ENCODE measurements at regions not wholly inside any gene's neighbourhood (a gene's known extent, or its start where the extent isn't known, plus 50 kb on each side); places are given as distances from the start of the nearest gene placed in this dataset.

GRCh38 chr1:78274814-78275213 is 216.0 kb upstream of the PTGFR start:
- intact Hi-C loops (cut with DNase I) = no loop called here
- no peaks in the 10 kb centered on the region for H3K9me3 ChIP-seq
- TF ChIP-seq POLR2A (IDR thresholded peaks at IDR 0.05) = no peak
- TF ChIP-seq CTCF (IDR thresholded peaks at IDR 0.05) = no peak
- no peak for TF ChIP-seq POLR2AphosphoS5 (IDR thresholded peaks at IDR 0.05)
- no peaks in the 10 kb centered on the region for H3K27me3 ChIP-seq (replicated peaks; ENCODE audit: insufficient read depth)
- WGBS = 69% methylated on average over 3 of the region's 3 CpGs
- no peaks in the 10 kb centered on the region for H3K4me1 ChIP-seq (replicated peaks)
- H3K27ac ChIP-seq = no peak overlapping the region
- DNase-seq (ENCODE audit: low spot score) = no peak
- H3K36me3 ChIP-seq = no peaks in the 10 kb centered on the region
- no peak overlapping the region for H3K4me3 ChIP-seq

- TF ChIP-seq POLR2A (IDR thresholded peaks at IDR 0.05) (no peak), CTCF (IDR thresholded peaks at IDR 0.05) (no peak), POLR2AphosphoS5 (IDR thresholded peaks at IDR 0.05) (no peak)
- DNase-seq (ENCODE audit: low spot score) = no peak
- no peaks in the 10 kb centered on the region for H3K27me3 ChIP-seq (replicated peaks; ENCODE audit: insufficient read depth)
- H3K9me3 ChIP-seq = no peaks in the 10 kb centered on the region
- no peak overlapping the region for H3K4me3 ChIP-seq
- H3K4me1 ChIP-seq (replicated peaks) = no peaks in the 10 kb centered on the region
- no peaks in the 10 kb centered on the region for H3K36me3 ChIP-seq
- intact Hi-C loops (cut with DNase I) = no loop called here
- 41% methylated on average over 2 of the region's 2 CpGs for WGBS
- H3K27ac ChIP-seq = no peak overlapping the region
Observed at GRCh38 chr1:78275456-78275855, 215.3 kb upstream of the PTGFR start.

- intact Hi-C loops (cut with DNase I) = no loop called here
- Histone ChIP-seq H3K4me3 (no peak overlapping the region), H3K4me1 (replicated peaks) (no peaks in the 10 kb centered on the region), H3K27ac (no peak overlapping the region), H3K36me3 (no peaks in the 10 kb centered on the region), H3K9me3 (no peaks in the 10 kb centered on the region), H3K27me3 (replicated peaks; ENCODE audit: insufficient read depth) (no peaks in the 10 kb centered on the region)
- 56% methylated on average over 3 of the region's 3 CpGs for WGBS
- DNase-seq (ENCODE audit: low spot score) = no peak
- no peak for TF ChIP-seq CTCF (IDR thresholded peaks at IDR 0.05)
- no peak for TF ChIP-seq POLR2AphosphoS5 (IDR thresholded peaks at IDR 0.05)
- no peak for TF ChIP-seq POLR2A (IDR thresholded peaks at IDR 0.05)
Observed at GRCh38 chr1:78275906-78276685, 214.7 kb upstream of the PTGFR start.

GRCh38 chr1:78277253-78277652 is 213.5 kb upstream of the PTGFR start:
- Histone ChIP-seq H3K27me3 (replicated peaks; ENCODE audit: insufficient read depth) (no peaks in the 10 kb centered on the region), H3K27ac (no peak overlapping the region), H3K36me3 (no peaks in the 10 kb centered on the region), H3K9me3 (no peaks in the 10 kb centered on the region), H3K4me1 (replicated peaks) (no peaks in the 10 kb centered on the region), H3K4me3 (no peak overlapping the region)
- DNase-seq (ENCODE audit: low spot score) = no peak
- intact Hi-C loops (cut with DNase I) = no loop called here
- no peak for TF ChIP-seq POLR2AphosphoS5 (IDR thresholded peaks at IDR 0.05)
- TF ChIP-seq CTCF (IDR thresholded peaks at IDR 0.05) = no peak
- no peak for TF ChIP-seq POLR2A (IDR thresholded peaks at IDR 0.05)

- TF ChIP-seq POLR2A (IDR thresholded peaks at IDR 0.05) (no peak), CTCF (IDR thresholded peaks at IDR 0.05) (no peak), POLR2AphosphoS5 (IDR thresholded peaks at IDR 0.05) (no peak)
- no peaks in the 10 kb centered on the region for H3K9me3 ChIP-seq
- WGBS = 75% methylated on average over 2 of the region's 2 CpGs
- H3K27me3 ChIP-seq (replicated peaks; ENCODE audit: insufficient read depth) = no peaks in the 10 kb centered on the region
- intact Hi-C loops (cut with DNase I) = no loop called here
- H3K4me1 ChIP-seq (replicated peaks) = no peaks in the 10 kb centered on the region
- H3K36me3 ChIP-seq = no peaks in the 10 kb centered on the region
- DNase-seq (ENCODE audit: low spot score) = no peak
- H3K4me3 ChIP-seq = no peak overlapping the region
- no peak overlapping the region for H3K27ac ChIP-seq
Observed at GRCh38 chr1:78279051-78279450, 211.7 kb upstream of the PTGFR start.

Measured in prostate gland (tissue), 2 donors.